Keratinocyte (primary cell): ENCODE measurements at regions not wholly inside any gene's neighbourhood (a gene's known extent, or its start where the extent isn't known, plus 50 kb on each side); places are given as distances from the start of the nearest gene placed in this dataset.

ENCODE experiments used
- DNase-seq: peaks from one replicate; pipeline ENCODE4 v3.0.0-alpha.2; 2011; ENCODE audit warnings: low read depth, missing footprints, low spot score
- FAIRE-seq: peaks from 2 replicates; lab custom pipeline; 2011; peaks lifted over from hg19 to GRCh38; lab: Jason Lieb, UNC
- H2AFZ ChIP-seq: 2 replicates; pipeline ENCODE4 v1.6.0; 2012; ENCODE audit warnings: low read length, control low read depth, inconsistent platforms; ENCODE audit not compliant: control insufficient read depth
- H3K27ac ChIP-seq: 2 replicates; pipeline ENCODE4 v1.5.1; 2011; ENCODE audit warnings: low read length; ENCODE audit not compliant: control insufficient read depth, insufficient read depth
- H3K27me3 ChIP-seq: 3 replicates; pipeline ENCODE4 v1.6.0; 2011; ENCODE audit warnings: low read length; ENCODE audit not compliant: control insufficient read depth, insufficient read depth; ENCODE audit errors: extremely low read depth
- H3K36me3 ChIP-seq, 2 experiments: 2 replicates in 1 of 2; 3 replicates in 1 of 2; pipeline ENCODE4 v1.5.1; 2011; ENCODE audit warnings: low read length in 2 of 2, mild to moderate bottlenecking in 1 of 2; ENCODE audit not compliant: control insufficient read depth in 2 of 2, insufficient read depth in 2 of 2; ENCODE audit errors: extremely low read depth in 1 of 2
- H3K4me1 ChIP-seq: 3 replicates; pipeline ENCODE4 v1.5.1; 2011; ENCODE audit warnings: low read length; ENCODE audit not compliant: control insufficient read depth, insufficient read depth; ENCODE audit errors: extremely low read depth
- H3K4me2 ChIP-seq: 3 replicates; pipeline ENCODE4 v1.6.0; 2011; ENCODE audit warnings: low read depth, low read length; ENCODE audit not compliant: control insufficient read depth, insufficient read depth; ENCODE audit errors: extremely low read depth
- H3K4me3 ChIP-seq, 3 experiments: fragments of 200-600 bp in 1 of 3; sonication (generic) in 1 of 3; 2 replicates in 2 of 3; 3 replicates in 1 of 3; pipeline ENCODE4 v1.5.1; 2011 to 2016; ENCODE audit warnings: low read length in 3 of 3, mild to moderate bottlenecking in 3 of 3, control low read depth in 2 of 3, inconsistent platforms in 1 of 3, low read depth in 1 of 3, mixed read lengths in 1 of 3, mixed run types in 1 of 3, moderate library complexity in 1 of 3; ENCODE audit not compliant: control insufficient read depth in 2 of 3, insufficient read depth in 2 of 3; ENCODE audit errors: extremely low read depth in 1 of 3
- H3K79me2 ChIP-seq: 2 replicates; pipeline ENCODE4 v1.6.0; 2012; ENCODE audit warnings: low read length; ENCODE audit not compliant: control insufficient read depth, insufficient read depth
- H3K9ac ChIP-seq: 3 replicates; pipeline ENCODE4 v1.6.0; 2011; ENCODE audit warnings: low read length; ENCODE audit not compliant: control insufficient read depth, insufficient read depth; ENCODE audit errors: extremely low read depth
- H3K9me1 ChIP-seq: 3 replicates; pipeline ENCODE4 v1.6.0; 2011; ENCODE audit warnings: low read length; ENCODE audit not compliant: control insufficient read depth, insufficient read depth; ENCODE audit errors: extremely low read depth
- H3K9me3 ChIP-seq: 2 replicates; pipeline ENCODE4 v1.5.1; 2012; ENCODE audit warnings: low read depth, low read length; ENCODE audit not compliant: control insufficient read depth
- H4K20me1 ChIP-seq: 3 replicates; pipeline ENCODE4 v1.6.0; 2011; ENCODE audit warnings: low read length; ENCODE audit not compliant: control insufficient read depth, insufficient read depth; ENCODE audit errors: extremely low read depth
- EZH2 ChIP-seq: IDR thresholded peaks from one replicate; pipeline ENCODE4 v1.6.1; 2012; ENCODE audit warnings: inconsistent platforms, mild to moderate bottlenecking, low read length, moderate library complexity
- dilution Hi-C: fragments of 300-500 bp; cut with MboI; formaldehyde crosslinking; loops from one replicate; pipeline ENCODE4 v1.7.0; 2020; ENCODE audit warnings: low sequenced_read_pairs; ENCODE audit not compliant: extremely low pct_ligation_motif_present
- TF ChIP-seq, protein P1 (sequence below), 3 experiments: IDR thresholded peaks in 1 of 3; conservative IDR thresholded peaks in 1 of 3; optimal IDR thresholded peaks in 1 of 3; 2 replicates in 2 of 3; 3 replicates in 1 of 3; pipeline versions ENCODE3 to v1.5.1; 2011; ENCODE audit warnings: low read length in 3 of 3, mild to moderate bottlenecking in 3 of 3, moderate library complexity in 2 of 3, control low read depth in 1 of 3, inconsistent platforms in 1 of 3; ENCODE audit not compliant: insufficient read depth in 2 of 3; ENCODE audit errors: extremely low read depth in 1 of 3

DNA sequence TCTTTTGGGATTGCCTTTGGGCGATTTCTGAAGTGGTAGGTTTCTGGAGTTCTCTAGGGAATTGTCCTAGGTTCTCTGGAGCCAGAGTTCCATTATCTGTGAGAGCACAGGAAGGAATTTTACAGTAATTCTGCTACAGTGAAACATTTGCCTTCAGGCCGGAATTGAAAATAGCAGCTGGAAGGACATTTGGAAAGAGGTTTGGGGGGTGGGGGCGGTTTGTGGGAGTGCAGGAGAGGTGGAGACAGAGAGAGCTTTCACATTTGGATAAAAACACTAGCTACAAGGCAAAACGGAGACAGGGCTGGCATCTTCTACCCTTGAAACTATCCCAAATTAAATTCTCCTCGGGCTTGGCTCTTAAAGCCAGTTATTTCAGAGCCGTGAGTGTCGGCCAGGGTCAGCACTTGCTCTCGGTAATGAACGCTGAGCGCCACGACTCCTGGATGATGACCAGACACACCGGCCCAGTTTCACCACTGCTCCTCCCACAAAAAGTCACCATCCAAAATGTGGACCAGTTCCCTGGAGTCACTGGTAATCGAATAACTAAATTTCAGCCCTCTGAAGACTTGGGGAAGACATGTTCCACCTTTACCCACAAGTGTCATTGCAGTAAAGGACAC, 67.7 kb upstream of the TANC2 start:
- Histone ChIP-seq H3K36me3 (no peaks in the 10 kb centered on the region), H3K4me2 (peak overlapping the region; percentile 23)
- dilution Hi-C loops = no loop called here

GRCh38 chr17:62897706-62898105, 68.3 kb upstream of the TANC2 start:
- no peak overlapping the region for H3K4me2 ChIP-seq
- H3K4me3 ChIP-seq = no peak overlapping the region
- H4K20me1 ChIP-seq = no peaks in the 10 kb centered on the region
- H2AFZ ChIP-seq = no peak overlapping the region
- no peaks in the 10 kb centered on the region for H3K27me3 ChIP-seq
- H3K9me1 ChIP-seq = no peaks in the 10 kb centered on the region
- no peak overlapping the region for H3K27ac ChIP-seq
- dilution Hi-C loops = no loop called here
- H3K9me3 ChIP-seq = no peaks in the 10 kb centered on the region
- FAIRE-seq = no peak
- peaks cover 23% of the 10 kb centered on the region for H3K4me1 ChIP-seq
- H3K36me3 ChIP-seq = no peaks in the 10 kb centered on the region
- no peak for DNase-seq
- no peaks in the 10 kb centered on the region for H3K79me2 ChIP-seq
- TF ChIP-seq EZH2 = no peak
- TF ChIP-seq, protein P1, sequence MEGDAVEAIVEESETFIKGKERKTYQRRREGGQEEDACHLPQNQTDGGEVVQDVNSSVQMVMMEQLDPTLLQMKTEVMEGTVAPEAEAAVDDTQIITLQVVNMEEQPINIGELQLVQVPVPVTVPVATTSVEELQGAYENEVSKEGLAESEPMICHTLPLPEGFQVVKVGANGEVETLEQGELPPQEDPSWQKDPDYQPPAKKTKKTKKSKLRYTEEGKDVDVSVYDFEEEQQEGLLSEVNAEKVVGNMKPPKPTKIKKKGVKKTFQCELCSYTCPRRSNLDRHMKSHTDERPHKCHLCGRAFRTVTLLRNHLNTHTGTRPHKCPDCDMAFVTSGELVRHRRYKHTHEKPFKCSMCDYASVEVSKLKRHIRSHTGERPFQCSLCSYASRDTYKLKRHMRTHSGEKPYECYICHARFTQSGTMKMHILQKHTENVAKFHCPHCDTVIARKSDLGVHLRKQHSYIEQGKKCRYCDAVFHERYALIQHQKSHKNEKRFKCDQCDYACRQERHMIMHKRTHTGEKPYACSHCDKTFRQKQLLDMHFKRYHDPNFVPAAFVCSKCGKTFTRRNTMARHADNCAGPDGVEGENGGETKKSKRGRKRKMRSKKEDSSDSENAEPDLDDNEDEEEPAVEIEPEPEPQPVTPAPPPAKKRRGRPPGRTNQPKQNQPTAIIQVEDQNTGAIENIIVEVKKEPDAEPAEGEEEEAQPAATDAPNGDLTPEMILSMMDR (optimal IDR thresholded peaks at IDR 0.05 in 1 of 3, IDR thresholded peaks at IDR 0.05 in 1 of 3, conservative IDR thresholded peaks at IDR 0.05 in 1 of 3; ENCODE audit: extremely low read depth in 1 of 3, insufficient read depth in 2 of 3, low read length in 3 of 3) = no peak
- no peak overlapping the region for H3K9ac ChIP-seq

More for the DNA sequence above, 67.7 kb upstream of the TANC2 start:
- Histone ChIP-seq H2AFZ (peak overlapping the region; percentile 42), H3K27ac (no peak overlapping the region), H3K4me3 (no peak overlapping the region), H3K27me3 (no peaks in the 10 kb centered on the region), H4K20me1 (no peaks in the 10 kb centered on the region), H3K9ac (no peak overlapping the region), H3K79me2 (no peaks in the 10 kb centered on the region), H3K9me1 (no peaks in the 10 kb centered on the region), H3K9me3 (no peaks in the 10 kb centered on the region), H3K4me1 (peaks cover 17% of the 10 kb centered on the region)
- DNase-seq (no peak), FAIRE-seq (no peak)
- TF ChIP-seq, protein P1 (optimal IDR thresholded peaks at IDR 0.05 in 1 of 3, IDR thresholded peaks at IDR 0.05 in 1 of 3, conservative IDR thresholded peaks at IDR 0.05 in 1 of 3; ENCODE audit: extremely low read depth in 1 of 3, insufficient read depth in 2 of 3, low read length in 3 of 3) = no peak
- no peak for TF ChIP-seq EZH2
